ENCODE measurements at regions not wholly inside any gene's neighbourhood (a gene's known extent, or its start where the extent isn't known, plus 50 kb on each side); places are given as distances from the start of the nearest gene placed in this dataset.

DNA sequence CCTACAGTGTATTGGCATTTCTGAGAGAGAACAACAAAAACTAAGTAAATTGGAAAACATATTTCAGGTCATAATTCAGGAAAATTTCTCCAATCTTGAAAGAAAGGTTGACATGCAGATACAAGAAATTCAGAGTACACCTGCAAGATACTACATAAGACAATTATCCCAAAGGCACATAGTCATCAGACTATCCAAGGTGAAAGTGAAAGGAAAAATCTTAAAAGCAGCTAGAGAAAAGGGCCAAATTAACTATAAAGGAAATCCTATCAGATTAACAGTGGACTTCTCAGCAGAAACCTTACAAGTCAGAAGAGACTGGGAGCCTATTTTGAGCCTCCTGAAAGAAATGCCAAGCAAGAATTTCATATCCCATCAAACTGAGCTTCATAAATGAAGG lies 449.0 kb upstream of the MMADHC start:
- DNase-seq: no peak

DNA sequence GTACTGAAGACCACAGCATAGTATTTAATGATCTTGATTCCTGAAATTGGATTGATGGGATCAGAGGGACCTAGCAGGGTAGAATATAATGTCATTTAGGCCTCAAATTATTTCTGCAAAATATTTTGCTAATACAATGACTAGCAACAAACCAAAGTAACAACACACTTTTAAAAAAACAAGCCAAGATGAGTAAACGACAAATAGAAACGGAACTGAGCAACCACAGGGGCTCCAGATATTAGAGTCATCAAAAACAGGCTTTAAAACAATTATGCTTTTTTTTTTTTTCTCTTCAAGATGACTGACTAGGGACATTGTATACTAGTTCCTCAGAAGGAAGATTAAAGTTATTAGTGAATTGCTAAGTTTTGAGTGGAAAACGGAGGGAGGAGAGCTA lies 447.1 kb upstream of the MMADHC start:
- DNase-seq: no peak

DNA sequence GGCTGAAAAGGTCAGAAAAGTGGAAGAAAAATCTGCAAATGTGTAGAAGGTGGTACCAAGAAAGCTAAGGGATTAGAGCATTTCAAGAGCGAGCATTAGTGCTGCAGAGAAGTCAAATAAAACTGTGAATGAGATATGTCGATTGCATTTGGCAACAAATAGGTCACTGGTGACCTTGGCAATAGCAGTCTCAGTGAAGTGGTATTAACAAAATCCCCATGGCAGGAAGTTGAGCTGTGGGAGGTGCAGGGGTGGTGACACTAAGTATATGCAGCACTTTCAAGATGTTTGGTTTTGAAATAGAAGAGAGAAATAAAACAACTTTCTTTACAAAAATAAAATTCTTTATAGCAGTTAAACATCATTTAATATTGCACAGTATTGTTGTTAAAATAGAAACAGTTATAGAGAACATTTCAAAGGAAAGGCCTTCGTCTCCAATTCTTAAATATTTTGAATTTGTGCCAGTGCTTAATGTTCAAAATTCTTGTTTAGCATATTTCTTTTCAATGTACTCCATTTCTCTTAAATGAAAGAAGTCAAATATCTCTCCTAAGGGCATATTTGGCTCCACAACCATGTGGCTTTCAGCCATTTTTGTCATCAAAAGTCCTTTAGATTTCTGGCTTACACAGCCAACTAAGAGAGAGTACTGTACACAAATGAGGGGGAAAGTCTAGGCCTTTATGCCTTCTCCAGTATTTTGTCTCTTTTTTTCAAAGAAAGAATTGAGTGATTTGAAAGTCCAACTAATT lies 443.0 kb upstream of the MMADHC start:
- DNase-seq: no peak

DNA sequence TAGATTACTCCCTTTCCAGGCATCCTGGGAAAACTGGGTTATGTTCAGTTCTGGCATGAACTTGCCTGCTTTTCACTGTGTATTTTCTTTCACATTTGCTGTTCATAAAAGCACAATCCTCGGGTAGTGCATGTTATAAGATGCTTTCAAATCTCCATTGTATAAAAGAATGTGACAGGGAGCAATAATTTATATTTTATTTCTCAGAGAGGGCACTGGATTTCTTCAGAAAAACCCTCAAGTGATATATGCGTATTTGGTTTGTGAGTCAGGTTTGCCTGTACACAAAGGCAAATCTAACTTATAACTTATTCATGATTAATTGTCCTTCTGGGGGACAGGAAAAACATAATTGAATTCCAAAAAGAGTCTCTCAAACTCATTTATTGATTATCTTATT lies 440.7 kb upstream of the MMADHC start:
- DNase-seq: no peak

DNA sequence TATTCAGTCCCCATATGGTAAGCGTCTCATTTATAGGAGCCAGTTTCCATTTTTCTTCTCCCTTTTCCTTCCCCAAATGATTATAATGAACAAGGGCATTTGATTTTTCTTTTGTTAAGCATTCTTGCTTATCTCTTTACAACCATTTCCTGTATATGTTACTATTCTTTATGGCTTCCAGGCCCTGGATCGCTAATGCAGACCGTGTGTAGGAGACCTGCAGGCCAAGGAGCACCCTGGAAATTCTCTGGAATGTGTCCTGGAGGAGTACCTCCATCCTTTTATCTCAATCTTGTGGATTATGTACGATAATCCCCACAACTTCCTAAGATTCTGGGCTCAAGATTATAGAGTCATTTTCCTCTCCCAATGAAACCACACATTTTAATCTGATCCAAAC lies 439.6 kb upstream of the MMADHC start:
- no peak for DNase-seq

DNA sequence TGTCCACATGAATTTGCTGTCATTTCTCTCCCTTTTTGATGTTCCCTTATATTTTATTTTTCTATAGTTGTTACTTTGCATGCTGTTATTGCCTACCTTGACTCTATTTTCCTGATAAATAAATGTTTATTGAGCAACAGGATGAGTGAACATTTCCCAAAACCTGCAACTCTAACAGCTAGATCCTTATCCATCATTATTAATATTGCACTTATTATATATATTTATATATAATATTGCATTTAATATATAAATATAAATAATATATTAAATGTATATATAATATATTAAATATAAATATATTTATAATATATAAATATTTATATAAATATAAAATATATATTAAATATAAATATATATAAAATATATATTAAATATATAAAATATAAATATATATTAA lies 436.1 kb upstream of the MMADHC start:
- DNase-seq: no peak

DNA sequence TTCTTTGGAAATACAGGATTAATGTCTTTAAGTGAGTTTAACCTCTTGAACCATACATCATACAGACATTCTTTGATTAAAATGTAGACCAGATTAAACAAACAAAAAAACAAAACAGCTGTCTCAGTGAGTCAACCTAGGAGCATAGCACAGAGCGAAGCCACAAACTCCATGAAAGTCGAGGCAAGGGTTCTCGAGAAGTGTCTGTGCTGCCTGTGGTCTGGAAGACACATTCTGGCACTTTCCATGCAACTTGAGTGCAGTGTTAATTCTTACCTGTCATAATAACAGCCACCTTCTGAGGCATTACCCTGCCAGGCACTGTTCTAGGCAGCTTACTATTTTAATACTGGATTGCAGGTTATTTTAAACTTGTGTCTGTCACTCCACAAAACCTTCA lies 435.5 kb upstream of the MMADHC start:
- no peak for DNase-seq

DNA sequence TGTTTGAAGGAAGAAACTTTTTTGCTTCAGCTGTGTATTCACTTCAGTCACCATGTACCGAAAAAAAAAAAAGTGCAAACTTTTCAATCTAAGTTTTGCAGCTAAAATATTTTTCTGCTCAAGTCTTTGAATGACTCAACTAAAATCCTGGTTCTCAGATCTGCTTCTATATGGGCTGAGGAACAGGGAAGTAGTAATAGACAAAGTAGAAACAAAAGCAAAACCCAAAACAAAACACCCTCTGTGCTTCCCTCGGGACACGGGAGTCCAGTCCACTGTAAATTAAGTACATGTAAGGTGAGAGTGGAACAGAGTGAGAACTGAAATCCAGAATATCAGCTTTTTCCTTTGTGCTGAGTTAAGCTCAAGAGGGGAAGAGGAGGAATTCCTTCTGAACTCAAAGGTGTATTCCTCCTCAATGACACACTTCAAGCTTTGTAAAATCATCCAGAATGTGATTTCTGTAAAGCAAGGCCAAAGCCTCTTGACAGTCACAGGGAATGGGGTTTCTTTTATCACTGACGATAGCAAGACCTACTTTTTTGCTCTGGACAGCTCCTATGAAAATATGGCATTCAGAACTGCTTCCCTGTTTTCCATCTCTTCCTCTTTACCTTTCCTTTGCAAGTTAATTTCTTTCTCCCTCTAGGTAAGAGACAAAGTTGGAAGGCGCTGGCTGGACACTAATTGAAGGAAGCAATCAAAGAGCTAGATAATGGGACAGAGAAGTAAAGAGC lies 433.5 kb upstream of the MMADHC start:
- no peak for DNase-seq

DNA sequence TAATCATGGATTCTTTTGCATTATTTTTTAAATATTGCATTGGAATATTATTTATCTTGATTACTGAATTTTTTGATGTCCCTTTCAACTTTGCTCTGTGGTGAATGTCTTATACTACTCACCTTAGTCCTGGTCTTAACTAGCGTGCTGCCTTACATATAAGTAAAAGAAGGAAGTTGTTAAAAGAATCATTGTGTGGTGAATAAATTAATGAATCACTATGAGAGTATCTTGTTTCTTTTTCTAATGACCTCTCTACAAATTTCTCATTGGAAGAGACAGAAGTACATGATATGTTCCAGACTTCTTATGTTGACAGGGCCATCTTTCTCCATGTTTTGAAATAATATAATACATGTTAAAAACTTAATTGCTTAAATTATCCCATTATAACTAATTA lies 432.6 kb upstream of the MMADHC start:
- no peak for DNase-seq

DNA sequence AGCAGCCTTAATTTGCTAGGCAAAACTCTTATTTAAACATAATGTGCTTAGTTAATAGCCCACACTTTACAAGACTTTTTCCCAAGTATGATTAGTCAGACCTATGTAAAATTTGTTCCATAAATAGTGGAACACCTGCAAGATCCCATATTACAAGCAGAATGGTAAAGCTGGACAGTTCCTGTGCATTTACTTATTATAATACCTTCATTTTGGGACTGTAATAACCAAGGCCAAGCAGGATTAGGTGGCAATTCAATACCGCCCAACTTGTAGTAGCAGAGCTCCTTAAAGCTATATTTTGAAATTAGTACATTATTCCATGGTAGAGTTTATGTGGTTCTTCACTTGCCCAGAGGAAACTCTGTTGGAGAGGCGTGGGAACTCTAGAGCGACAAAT lies 431.5 kb upstream of the MMADHC start:
- DNase-seq: no peak

DNA sequence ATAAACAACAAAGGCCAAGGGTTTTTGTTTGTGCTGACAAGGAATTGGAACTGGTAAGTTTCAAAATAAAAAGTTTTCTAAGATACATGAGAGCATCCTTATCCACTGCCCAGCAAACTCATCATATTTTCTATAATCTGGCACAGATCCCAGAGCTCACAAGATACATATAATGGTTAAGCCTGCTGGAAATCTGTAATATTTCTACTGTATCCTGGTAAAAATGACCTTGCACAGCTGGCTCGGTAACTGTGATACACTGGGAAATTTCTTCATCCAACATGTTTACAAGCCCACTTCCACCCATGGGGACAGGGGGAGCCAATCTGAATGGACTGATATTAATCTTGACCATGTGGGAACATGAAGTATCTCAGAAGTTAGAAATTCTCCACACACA lies 425.4 kb upstream of the MMADHC start:
- DNase-seq: no peak

DNA sequence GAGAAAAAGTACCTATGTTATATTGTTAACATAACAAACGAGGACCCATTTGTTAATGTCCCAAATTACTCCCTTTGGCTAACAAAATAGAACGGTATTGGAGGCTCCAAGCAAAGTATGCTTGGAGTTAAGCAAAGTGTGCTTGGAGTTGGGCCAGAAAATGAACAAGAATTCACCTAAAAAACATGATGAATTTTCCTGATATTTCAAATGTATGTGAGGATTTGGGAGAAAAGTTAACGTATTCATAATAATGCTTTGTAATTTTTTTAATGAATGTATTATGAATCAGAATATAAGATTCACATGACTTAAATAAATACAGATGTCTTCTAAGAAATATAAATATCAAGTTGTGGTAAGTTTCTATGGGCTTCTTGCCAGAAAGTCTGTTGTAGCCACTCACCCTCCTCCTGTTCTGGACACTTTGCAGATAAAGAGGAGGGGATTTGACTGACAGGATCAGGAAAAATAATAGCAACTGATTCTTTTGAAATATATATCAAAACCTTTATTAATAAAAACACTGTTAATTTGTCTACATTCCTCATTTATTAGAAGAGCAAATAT lies 423.7 kb upstream of the MMADHC start:
- no peak for DNase-seq

DNA sequence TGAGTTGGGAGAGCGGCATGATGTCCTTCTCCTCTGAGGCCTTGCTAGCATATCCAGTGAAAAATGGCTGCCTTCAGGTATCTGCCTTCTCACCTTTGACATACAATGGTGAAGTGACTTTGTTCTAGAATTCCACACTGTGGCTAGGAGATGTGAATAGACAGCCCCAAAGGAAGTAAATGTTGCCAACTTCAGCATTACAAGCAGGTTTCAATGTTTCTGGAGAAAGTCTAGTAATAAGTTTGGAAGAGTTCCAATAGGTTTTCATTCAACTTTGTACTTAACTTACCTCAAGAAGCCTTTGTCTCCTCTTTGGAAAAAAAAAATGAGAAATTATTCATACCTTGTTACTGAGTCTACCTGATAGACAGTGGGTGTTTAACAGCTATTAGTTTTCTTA lies 421.3 kb upstream of the MMADHC start:
- DNase-seq: no peak

DNA sequence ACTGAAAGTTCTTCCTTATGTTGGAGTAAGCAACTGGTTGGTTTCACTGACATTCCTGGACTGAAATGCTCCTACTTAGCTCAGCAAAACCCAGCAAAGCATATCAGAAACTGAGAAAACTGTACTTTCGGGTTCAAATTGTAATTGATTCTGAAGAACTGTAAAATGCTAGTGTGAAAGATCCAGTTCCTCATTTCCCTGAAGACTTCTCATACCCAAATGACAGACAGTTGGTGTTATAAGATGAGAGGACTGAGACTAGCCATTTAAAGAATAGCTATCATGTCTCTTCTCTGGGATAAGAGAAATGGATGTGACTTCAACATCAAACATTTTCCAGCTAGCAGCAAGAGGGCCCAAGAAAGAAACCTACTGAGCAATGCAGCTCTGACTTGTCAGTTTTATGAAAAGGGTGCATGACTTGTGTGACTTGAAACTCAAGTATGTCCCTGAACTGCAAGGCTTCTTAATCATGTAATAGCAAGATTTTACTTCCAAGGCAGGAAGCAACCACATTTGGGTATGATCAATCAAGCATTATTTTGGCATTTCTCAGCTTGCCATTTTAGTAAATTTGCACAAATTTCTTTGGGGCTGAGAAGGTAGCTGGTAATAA lies 420.3 kb upstream of the MMADHC start:
- no peak for DNase-seq

DNA sequence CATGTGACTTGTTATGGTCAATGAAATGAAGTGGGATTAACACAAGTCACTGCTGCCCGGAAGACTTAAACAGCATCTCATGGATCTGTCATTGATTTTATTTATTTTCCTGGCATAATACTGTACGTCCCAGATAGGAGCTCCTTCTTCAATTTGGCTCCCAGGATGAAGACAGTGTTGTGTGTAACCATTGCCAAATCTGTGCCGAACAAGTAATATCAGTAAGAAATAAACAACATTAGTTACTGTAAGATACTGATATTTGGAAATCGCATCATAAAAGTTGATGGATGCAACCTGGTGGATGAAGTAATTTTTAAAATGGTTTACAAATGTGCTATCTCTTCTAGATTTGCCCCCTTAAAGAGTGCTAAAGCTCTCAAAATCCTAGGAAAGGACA lies 419.0 kb upstream of the MMADHC start:
- no peak for DNase-seq

DNA sequence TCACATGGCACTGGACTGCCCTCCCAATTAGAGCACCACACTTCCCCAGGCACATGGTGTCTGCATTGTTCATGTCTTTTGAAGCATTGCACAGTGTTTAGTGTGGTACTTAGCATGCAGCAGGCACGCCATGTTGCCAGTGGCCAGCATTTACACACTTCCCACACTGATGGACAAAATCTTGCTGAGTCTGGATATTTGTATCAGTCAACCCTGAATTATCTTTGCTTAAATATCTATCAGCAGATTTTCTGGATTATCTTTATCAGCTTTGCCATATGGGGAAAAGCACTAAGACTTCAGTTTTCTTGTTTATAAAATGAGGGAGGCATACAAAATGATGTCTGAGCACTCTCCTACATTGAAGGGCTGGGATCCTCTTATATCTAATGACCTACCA lies 416.0 kb upstream of the MMADHC start:
- no peak for DNase-seq

DNA sequence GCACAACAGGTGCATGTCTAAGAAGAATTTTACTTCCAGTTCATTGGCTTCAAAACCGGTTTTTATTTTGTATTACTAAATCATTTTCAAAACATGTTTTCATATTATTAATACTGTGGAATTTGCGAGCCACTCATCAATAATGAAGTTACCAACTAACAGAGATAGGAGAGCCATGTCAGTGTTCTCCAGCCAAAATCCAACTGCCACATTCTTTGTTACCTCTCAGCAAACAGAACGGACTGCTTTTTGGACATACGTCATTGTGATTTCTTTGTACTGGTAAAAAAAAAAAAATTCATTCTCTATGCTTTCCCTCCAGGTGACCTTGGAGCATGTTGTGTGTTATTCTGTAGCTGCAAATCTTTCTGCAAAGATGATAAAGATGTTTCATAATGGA lies 414.2 kb upstream of the MMADHC start:
- DNase-seq: no peak

DNA sequence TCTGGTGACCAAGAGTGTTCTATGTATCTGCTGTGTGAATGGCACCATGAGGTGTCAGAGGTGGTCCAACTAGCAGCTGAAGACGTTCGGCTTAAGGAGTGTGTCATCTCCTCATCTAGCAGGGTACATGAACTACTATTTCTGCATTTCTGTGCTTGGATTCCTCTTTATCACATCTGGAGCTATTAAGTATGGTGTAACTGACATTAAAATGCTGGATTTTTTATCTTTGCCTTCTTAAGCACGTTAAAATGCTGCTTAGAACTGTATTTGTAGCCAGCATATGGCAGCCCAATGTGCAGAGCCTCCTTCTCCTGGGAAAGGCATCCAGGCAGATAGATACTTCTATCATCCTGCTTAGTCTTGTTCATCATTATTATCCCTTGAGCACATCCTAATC lies 409.3 kb upstream of the MMADHC start:
- no peak for DNase-seq

DNA sequence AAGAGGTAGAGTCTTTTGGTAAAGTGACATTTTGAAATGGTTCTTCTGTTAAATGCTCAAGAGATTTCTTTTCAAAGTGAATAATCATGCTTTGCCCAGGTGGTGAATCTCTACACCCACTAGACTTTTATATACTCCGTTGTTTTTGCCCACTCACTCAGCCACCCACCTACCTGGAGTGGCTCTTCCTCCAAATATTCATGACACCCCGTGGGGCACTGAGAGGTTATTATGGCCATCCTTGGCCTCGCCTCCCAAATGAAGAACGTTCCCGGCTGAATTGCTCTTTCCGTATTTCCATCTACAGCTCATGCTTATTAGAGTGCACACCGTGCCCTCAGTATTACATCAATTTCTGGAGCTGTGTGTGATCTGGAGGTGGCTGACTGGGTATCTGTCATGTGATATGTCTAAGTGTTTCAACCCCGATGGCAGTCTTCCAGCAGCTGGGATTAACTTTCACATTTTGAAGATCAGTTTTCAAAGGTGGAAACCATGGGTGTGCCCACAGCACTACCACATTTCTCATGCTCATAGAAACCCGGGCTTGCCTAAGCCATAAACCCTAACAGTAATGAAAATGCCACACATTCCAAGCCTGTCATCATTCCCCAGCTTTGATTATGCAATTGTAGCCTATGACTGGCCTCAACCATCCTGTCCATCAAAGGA lies 406.6 kb upstream of the MMADHC start:
- no peak for DNase-seq

DNA sequence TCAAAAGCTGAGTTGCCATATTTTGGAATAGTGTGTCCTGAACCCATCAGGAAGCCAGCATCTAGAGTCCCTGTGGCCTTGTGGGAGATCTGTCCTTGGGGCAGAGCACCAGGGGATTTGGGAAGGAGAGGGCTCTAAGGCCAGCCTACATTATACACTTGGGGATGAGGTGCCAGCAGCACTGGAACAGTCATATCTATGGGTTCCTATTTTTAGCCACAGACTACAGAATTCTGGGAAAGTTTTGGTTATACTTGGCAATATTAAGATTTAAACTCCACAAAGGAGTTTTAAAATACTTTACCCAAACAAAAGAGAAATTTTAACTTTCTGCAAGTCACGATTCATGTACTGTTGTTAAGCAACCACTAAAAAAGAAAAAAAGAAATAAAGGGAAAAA lies 405.7 kb upstream of the MMADHC start:
- no peak for DNase-seq

DNA sequence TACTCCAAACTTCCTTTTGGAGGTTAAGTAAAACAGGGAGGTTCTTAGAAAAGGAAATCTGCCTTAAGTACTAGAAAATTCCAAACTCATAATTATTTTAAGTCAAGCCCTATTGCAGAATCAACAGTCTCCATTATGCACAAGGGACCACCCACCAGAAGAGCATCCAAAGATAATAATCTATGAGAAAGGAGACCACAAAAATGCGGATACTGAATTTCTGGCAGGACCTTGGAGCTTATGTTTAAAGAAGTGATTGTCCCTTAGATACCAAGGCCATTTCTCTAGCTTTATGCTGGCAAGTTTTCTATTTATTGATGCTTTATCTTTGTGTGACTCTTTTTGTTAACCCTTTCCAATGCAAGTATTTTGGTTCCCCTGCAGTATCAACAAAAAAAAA lies 404.0 kb upstream of the MMADHC start:
- DNase-seq: no peak

DNA sequence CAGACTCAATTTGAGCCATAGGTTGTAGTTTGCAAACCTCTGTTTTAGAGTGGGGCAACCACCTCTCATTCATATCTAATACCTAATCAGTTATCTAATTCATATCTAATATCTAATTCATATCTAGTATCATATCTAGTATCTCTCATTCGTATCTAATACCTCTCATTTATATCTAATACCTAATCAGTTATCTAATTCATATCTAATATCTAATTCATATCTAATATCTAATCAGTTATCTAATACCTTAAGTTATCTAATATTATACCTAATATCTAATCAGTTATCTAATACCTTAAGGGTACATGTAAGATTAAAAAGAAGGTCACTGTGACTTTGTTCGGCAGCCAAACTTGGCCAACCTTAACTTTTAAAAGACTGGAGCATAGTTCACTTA lies 403.4 kb upstream of the MMADHC start:
- DNase-seq: no peak

DNA sequence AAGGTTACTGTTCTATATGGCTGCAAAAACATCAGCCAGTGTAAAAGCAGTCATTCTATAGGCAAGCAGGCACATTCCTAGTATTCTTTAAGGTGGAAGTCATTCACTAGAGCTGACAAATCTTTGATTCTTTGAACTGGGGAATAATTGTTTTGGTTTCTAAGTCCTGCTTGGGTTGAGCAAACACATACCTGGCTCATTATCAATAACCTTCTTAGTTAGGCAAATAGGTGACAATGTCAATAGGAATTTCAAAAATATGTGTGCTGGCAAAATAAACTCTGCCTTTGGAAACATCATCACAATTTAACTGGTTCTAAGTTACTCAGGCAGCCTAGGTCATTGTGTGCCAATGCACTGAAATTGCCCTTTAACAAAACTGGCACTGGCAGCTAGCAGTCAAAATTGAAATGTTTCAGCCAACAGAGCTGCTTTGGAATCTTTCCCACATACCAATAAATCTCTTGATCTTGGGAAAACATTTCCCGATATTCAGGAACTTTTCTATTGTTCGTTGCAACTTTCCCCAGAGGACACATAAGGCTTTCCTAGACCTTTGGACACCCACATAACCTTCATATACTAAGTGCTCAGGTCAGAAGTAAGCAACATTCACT lies 402.0 kb upstream of the MMADHC start:
- DNase-seq: no peak
